ENCODE measurements at regions not wholly inside any gene's neighbourhood (a gene's known extent, or its start where the extent isn't known, plus 50 kb on each side); places are given as distances from the start of the nearest gene placed in this dataset.
A peak's percentile ranks its signal among the peaks of the same experiment; 100 is the strongest.

GRCh38 chr2:225124311-225125017 lies 82.2 kb upstream of the DOCK10 start:
- H3K4me3 Mint-ChIP-seq: no peak overlapping the region
- no peaks in the 10 kb centered on the region for H3K27me3 Mint-ChIP-seq
- no peaks in the 10 kb centered on the region for H3K36me3 Mint-ChIP-seq
- H3K9me3 Mint-ChIP-seq: no peaks in the 10 kb centered on the region
- DNase-seq (ENCODE audit: extremely low spot score, unreplicated experiment): no peak
- no peak overlapping the region for H3K27ac Mint-ChIP-seq
- no peak for TF ChIP-seq CTCF (conservative IDR thresholded peaks at IDR 0.05)
- H3K4me1 Mint-ChIP-seq (ENCODE audit: unreplicated experiment): no peaks in the 10 kb centered on the region

GRCh38 chr2:225122583-225123486 lies 80.6 kb upstream of the DOCK10 start:
- Mint-ChIP-seq H3K9me3 (no peaks in the 10 kb centered on the region), H3K27me3 (no peaks in the 10 kb centered on the region), H3K36me3 (no peaks in the 10 kb centered on the region), H3K4me3 (no peak overlapping the region), H3K27ac (no peak overlapping the region), H3K4me1 (ENCODE audit: unreplicated experiment) (no peaks in the 10 kb centered on the region)
- TF ChIP-seq CTCF (conservative IDR thresholded peaks at IDR 0.05): peak; percentile 76
- no peak for DNase-seq (ENCODE audit: extremely low spot score, unreplicated experiment)

- no peaks in the 10 kb centered on the region for H3K9me3 Mint-ChIP-seq
- H3K4me3 Mint-ChIP-seq: no peak overlapping the region
- no peaks in the 10 kb centered on the region for H3K36me3 Mint-ChIP-seq
- no peak for DNase-seq (ENCODE audit: extremely low spot score, unreplicated experiment)
- H3K27ac Mint-ChIP-seq: no peak overlapping the region
- H3K4me1 Mint-ChIP-seq (ENCODE audit: unreplicated experiment): no peaks in the 10 kb centered on the region
- H3K27me3 Mint-ChIP-seq: no peaks in the 10 kb centered on the region
- no peak for TF ChIP-seq CTCF (conservative IDR thresholded peaks at IDR 0.05)
Measured at GRCh38 chr2:225122007-225122406, 79.7 kb upstream of the DOCK10 start.

- no peak overlapping the region for H3K4me3 Mint-ChIP-seq
- no peaks in the 10 kb centered on the region for H3K27me3 Mint-ChIP-seq
- H3K36me3 Mint-ChIP-seq: no peaks in the 10 kb centered on the region
- H3K27ac Mint-ChIP-seq: no peak overlapping the region
- H3K4me1 Mint-ChIP-seq (ENCODE audit: unreplicated experiment): no peaks in the 10 kb centered on the region
- DNase-seq (ENCODE audit: extremely low spot score, unreplicated experiment): no peak
- no peak for TF ChIP-seq CTCF (conservative IDR thresholded peaks at IDR 0.05)
- H3K9me3 Mint-ChIP-seq: no peaks in the 10 kb centered on the region
Measured at GRCh38 chr2:225120186-225120585, 77.9 kb upstream of the DOCK10 start.

GRCh38 chr2:225117051-225117716 lies 74.9 kb upstream of the DOCK10 start:
- Mint-ChIP-seq H3K36me3 (no peaks in the 10 kb centered on the region), H3K4me3 (no peak overlapping the region)
- DNase-seq (ENCODE audit: extremely low spot score, unreplicated experiment): no peak

More at GRCh38 chr2:225117051-225117716, 74.9 kb upstream of the DOCK10 start:
- TF ChIP-seq CTCF (conservative IDR thresholded peaks at IDR 0.05): no peak
- Mint-ChIP-seq H3K27ac (no peak overlapping the region), H3K27me3 (no peaks in the 10 kb centered on the region), H3K9me3 (no peaks in the 10 kb centered on the region), H3K4me1 (ENCODE audit: unreplicated experiment) (peaks cover 11% of the 10 kb centered on the region)
